Lower leg skin (tissue), 4 donors: ENCODE measurements at regions not wholly inside any gene's neighbourhood (a gene's known extent, or its start where the extent isn't known, plus 50 kb on each side); places are given as distances from the start of the nearest gene placed in this dataset.

Experiments
- DNase-seq, 2 donors: peaks; one replicate each; pipeline ENCODE4 v3.0.0-alpha.2; 2019; ENCODE audit warnings: low spot score in 2 of 2
- H3K4me3 ChIP-seq: fragments of 200-600 bp; sonication (generic); 2 replicates; pipeline ENCODE4 v1.5.1; 2017; ENCODE audit warnings: mild to moderate bottlenecking, low read depth; ENCODE audit not compliant: poor library complexity, severe bottlenecking
- POLR2A ChIP-seq, 2 donors: fragments of 450-650 bp; IDR thresholded peaks; one replicate each; pipeline ENCODE4 v1.6.1; 2016 to 2017; ENCODE audit warnings: antibody characterized with exemption in 2 of 2, mild to moderate bottlenecking in 1 of 2, moderate library complexity in 1 of 2
- WGBS, 2 donors: methylation state at CpG; one replicate each; pipeline ENCODE4 v1.1.5; 2018; 5-methylcytosine and 5-hydroxymethylcytosine counted together
- intact Hi-C: fragments of 100-400 bp; cut with DNase I; formaldehyde crosslinking; loops from one replicate; pipeline ENCODE4 v1.15.0; 2023; ENCODE audit warnings: low total_unique reads
- TF ChIP-seq, protein P1 (sequence below), 3 donors: fragments of 450-650 bp; IDR thresholded peaks; one replicate each; pipeline ENCODE4 v1.5.1; 2016; ENCODE audit warnings: antibody characterized with exemption in 3 of 3, mild to moderate bottlenecking in 3 of 3, moderate library complexity in 2 of 3

DNA sequence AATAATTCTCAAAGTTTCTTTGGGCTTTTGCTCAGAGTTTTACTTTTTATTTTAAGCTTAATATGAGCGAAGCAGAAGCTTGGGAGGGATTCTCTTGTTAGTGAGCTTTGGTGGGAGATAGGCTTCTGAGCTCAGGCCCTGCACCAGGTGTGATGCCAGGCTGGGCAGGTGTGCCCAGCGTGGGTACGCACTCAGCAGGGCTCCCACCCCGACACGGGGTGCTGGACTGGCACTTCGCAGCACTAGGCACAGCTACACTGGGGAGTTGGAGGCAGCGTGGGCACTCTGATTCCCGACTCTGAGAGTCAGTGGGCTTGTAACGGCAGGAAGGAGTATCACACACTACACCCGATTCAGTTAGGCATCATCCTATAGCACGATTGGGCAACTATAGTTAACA lies 244.0 kb downstream of the KLF13 start:
- TF ChIP-seq POLR2A (IDR thresholded peaks at IDR 0.05), result no peak
- TF ChIP-seq, protein P1, sequence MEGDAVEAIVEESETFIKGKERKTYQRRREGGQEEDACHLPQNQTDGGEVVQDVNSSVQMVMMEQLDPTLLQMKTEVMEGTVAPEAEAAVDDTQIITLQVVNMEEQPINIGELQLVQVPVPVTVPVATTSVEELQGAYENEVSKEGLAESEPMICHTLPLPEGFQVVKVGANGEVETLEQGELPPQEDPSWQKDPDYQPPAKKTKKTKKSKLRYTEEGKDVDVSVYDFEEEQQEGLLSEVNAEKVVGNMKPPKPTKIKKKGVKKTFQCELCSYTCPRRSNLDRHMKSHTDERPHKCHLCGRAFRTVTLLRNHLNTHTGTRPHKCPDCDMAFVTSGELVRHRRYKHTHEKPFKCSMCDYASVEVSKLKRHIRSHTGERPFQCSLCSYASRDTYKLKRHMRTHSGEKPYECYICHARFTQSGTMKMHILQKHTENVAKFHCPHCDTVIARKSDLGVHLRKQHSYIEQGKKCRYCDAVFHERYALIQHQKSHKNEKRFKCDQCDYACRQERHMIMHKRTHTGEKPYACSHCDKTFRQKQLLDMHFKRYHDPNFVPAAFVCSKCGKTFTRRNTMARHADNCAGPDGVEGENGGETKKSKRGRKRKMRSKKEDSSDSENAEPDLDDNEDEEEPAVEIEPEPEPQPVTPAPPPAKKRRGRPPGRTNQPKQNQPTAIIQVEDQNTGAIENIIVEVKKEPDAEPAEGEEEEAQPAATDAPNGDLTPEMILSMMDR (IDR thresholded peaks at IDR 0.05), result no peak
- H3K4me3 ChIP-seq, result no peak overlapping the region
- intact Hi-C loops, result no loop called here
- no peak for DNase-seq
- 91% methylated on average over 11 of the region's 11 CpGs for WGBS, 2 donors

DNA sequence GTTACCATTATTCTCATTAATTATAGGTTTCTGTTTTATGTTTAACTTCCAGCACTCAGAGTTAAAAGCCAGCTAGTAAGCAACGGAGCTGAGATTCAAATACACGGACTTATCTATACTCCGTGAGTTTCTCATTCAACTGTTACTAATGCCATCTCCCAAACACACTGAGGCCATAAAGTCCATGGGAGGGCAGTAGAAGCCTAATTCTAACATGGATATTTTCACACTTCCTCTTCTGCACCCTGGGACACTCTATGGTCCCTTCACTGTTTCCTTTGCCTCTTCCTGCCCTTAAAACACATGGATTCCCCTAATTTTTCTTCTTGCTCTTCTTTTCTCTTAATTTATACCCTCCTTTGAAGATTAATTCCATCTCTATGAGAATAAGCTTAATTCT lies 245.0 kb downstream of the KLF13 start:
- WGBS, 2 donors, result 89 to 97% methylated on average over 3 of the region's 3 CpGs
- TF ChIP-seq POLR2A (IDR thresholded peaks at IDR 0.05), result no peak
- TF ChIP-seq, protein P1 (IDR thresholded peaks at IDR 0.05), result no peak
- no peak for DNase-seq
- H3K4me3 ChIP-seq, result no peak overlapping the region
- intact Hi-C loops, result no loop called here

DNA sequence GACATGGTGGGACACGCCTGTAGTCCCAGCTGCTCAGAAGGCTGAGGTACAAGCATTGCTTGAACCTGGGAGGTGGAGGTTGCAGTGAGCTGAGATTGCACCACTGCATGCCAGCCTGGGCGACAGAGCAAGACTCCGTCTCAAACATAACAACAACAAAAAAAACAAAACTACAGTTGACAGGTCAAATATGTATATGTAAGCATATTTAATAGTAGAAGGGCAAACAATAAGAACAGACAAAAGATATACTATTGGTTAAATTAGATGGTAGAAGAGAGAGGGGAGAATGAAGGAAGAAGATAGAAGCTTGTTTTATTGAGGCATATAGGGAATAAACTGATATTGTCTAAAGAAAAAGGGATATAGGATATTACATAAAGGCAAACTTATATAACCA lies 247.1 kb downstream of the KLF13 start:
- H3K4me3 ChIP-seq, result no peak overlapping the region
- intact Hi-C loops, result no loop called here
- TF ChIP-seq, protein P1 (IDR thresholded peaks at IDR 0.05), result no peak
- TF ChIP-seq POLR2A (IDR thresholded peaks at IDR 0.05), result no peak
- whole genome bisulfite sequencing, 2 donors, result 89 to 90% methylated on average over 3 of the region's 3 CpGs
- no peak for DNase-seq

DNA sequence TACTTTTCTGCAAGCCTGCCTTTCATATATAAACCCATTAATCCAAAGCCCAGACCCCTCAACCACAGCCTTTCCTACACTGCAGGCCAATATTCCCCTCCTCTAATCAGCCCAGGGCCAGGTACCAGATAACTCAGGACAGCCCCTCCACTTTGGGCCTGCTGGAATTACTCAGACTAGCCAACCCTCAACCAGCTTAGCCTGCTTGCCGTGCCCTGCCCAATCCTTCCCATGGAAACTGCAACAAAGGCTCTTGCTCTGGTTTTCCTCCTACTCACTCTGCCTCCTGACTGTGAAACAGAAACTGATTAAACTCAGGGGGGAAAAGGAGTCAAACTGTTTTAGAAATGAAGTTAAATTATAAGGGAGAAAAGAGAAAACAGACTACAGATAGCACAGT lies 248.1 kb downstream of the KLF13 start:
- intact Hi-C loops, result no loop called here
- TF ChIP-seq, protein P1 (IDR thresholded peaks at IDR 0.05), result no peak
- TF ChIP-seq POLR2A (IDR thresholded peaks at IDR 0.05), result no peak
- DNase-seq, result no peak
- WGBS, 2 donors, result 19 to 24% methylated on average over 1 of the region's 1 CpG
- no peak overlapping the region for H3K4me3 ChIP-seq

DNA sequence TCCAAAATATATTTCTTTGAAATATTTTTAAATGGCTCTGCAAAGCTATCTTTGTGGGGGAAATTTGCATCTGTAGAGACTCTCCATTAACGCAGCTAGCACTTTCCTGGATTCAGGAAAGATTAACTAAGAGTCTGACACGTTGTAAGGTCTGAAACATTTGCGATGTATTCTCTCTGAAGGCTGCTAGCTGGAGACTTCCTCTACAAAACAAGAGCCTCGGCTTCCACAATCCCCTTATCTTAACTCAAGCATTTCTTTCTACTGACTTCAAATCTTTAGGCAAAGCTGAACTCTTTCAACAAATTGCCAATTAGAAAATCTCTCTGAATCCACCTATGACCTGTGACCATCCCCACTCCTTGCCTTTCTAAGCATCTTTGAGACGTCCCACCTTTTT lies 250.5 kb downstream of the KLF13 start:
- TF ChIP-seq POLR2A (IDR thresholded peaks at IDR 0.05), result no peak
- TF ChIP-seq, protein P1 (IDR thresholded peaks at IDR 0.05), result no peak
- intact Hi-C loops, result no loop called here
- H3K4me3 ChIP-seq, result no peak overlapping the region
- DNase-seq, result no peak
- 74 to 86% methylated on average over 5 of the region's 5 CpGs for WGBS, 2 donors

DNA sequence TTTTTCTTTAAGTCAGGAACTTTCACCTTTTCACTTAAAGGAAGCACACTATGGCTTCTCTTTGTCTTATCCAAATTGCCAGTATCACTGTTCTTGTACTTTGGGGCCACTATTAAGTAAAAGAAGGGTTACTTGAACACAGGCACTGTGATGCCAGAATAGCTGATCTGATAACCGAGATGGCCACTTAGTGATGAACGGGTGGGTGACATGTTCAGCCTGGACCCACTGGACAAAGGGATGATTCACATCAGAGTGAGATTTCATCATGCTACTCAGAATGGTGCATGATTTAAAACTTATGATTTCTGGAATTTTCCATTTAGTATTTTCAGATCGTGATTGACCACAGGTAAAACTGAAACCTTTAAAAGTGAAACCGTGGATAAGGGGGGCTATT lies 252.6 kb downstream of the KLF13 start:
- intact Hi-C loops, result no loop called here
- WGBS, 2 donors, result 88 to 90% methylated on average over 4 of the region's 4 CpGs

More for the DNA sequence above, 252.6 kb downstream of the KLF13 start:
- TF ChIP-seq, protein P1 (IDR thresholded peaks at IDR 0.05), result no peak
- no peak for TF ChIP-seq POLR2A (IDR thresholded peaks at IDR 0.05)
- no peak overlapping the region for H3K4me3 ChIP-seq
- no peak for DNase-seq
